GM20431 (cell line): ENCODE measurements at regions not wholly inside any gene's neighbourhood (a gene's known extent, or its start where the extent isn't known, plus 50 kb on each side); places are given as distances from the start of the nearest gene placed in this dataset.

Source experiments
- in situ Hi-C: fragments of 300-500 bp; cut with MseI, MboI; formaldehyde crosslinking; loops from one replicate; pipeline ENCODE4 v1.15.0; 2020; ENCODE audit warnings: low sequenced_read_pairs; ENCODE audit not compliant: unreplicated experiment

- in situ Hi-C loops, result no loop called here
These were observed 71.8 kb downstream of the C4orf33 start for GRCh38 chr4:129167640-129168260.

- in situ Hi-C loops, result no loop called here
These were observed 76.2 kb downstream of the C4orf33 start for GRCh38 chr4:129172181-129172580.

DNA sequence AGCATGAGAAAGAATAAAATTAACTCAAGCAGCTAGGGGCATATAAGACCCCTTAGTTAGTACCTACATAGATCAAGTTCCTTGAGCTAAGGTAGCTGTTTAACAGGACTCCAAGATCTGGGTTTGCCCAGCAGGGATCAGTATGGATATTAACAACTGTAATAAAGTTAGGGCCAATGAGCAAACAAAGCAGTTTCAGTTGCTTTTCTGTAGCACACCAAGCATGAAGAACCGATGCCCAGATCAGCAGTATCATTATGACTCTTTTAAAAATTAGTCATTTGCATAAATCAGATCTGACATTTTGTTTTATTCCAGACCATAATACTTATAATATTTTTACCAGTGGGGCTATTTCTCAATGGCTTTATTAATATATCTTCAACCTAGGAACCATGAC, 80.9 kb downstream of the C4orf33 start:
- in situ Hi-C loops, result no loop called here

DNA sequence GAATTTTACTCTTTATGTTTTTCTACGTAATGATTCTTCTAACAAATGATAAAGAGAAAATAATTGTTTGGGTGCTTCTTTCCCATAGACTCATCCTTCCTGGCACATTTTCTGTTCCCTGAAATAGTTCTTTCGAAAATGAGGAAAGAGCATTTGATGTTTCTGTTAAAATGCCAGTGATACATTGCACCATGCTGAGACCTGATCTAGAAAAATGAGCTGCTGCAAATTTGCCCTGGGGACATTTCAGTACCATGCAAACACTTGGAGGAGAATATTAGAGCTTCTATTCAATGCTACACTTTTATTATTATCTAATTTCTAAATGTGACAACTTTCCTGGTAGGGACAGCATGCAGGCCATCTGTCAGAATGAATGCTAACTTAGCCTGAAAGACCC, 83.3 kb downstream of the C4orf33 start:
- in situ Hi-C loops, result no loop called here

DNA sequence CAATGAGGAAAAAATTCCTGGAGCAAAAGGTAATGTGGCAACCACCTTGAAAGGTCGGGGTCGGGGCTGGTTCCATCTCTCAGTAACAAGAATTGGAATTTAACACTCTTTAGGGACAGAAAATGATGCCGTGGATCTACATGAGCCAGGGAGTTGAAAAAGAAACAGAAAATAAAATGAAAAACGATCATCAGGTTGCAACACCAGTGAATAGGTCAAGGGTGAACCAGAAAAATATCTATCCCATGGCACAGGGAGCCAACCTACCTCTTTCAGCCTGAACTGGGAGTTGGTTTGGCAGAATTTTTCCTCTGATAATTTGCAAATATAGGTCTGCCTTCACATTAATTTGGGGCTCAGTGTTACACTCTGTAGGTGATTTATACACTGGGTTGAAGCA, 93.7 kb downstream of the C4orf33 start:
- in situ Hi-C loops, result no loop called here

GRCh38 chr4:129193357-129194100, 97.6 kb downstream of the C4orf33 start:
- in situ Hi-C loops, result no loop called here

GRCh38 chr4:129208481-129208880, 112.5 kb downstream of the C4orf33 start:
- in situ Hi-C loops, result no loop called here

GRCh38 chr4:129213692-129214091, 117.7 kb downstream of the C4orf33 start:
- in situ Hi-C loops, result no loop called here

DNA sequence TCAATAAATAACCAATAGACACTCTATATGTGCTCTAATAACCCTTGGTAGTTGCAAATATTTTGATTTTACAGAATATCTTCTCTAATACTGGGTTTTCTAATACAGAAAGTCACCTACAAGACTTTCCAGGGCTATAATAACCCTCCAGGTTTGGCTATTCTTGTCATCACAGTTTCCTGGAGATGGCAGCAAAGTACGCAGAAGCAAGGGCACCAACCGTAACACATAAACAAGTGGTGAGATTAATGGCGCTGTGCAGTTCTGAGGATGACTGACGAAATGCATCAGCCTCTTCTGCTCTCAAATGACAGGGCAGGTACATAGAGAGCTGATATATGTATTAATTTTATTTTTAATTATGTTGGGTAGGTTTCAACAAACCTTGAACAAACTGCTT, 122.4 kb downstream of the C4orf33 start:
- in situ Hi-C loops, result no loop called here

DNA sequence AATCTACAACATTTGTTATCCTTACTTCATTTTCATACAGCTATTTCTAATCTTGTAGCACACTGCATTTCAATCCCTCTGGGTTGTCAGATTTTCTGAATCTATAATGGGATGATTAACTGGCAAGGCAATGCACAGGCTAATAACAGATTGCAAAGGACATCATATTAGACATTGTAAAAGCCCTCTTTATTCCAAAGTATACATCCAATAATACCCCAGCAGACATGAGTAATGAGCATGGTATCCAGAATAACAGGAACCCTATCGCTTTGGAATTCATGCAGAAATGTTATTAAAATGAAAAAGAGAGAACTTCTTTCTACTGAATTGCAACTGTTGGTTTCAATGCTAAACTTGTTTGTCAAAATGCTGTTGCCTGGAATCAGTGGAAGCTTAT, 122.9 kb downstream of the C4orf33 start:
- in situ Hi-C loops, result no loop called here

- in situ Hi-C loops, result no loop called here
These were observed 124.3 kb downstream of the C4orf33 start for GRCh38 chr4:129220254-129220653.

DNA sequence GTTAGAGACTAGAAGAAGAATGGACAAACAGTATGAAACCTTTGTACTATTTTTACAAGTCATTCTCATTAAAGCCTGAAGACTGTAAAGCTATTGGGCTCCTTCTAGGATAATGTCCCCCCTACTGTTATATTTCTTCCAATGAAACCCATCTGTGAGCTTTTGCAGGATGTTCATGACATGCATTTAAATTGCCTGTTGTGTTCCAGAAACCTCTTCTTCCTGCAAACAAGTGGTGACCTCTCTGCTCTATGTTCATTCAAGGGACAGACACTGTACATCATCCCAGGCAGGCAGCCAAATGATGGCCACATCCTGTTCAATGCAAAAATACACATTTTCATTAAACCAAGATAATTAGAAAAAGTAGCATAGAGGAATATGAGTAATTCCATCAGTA, 128.0 kb downstream of the C4orf33 start:
- in situ Hi-C loops, result no loop called here

DNA sequence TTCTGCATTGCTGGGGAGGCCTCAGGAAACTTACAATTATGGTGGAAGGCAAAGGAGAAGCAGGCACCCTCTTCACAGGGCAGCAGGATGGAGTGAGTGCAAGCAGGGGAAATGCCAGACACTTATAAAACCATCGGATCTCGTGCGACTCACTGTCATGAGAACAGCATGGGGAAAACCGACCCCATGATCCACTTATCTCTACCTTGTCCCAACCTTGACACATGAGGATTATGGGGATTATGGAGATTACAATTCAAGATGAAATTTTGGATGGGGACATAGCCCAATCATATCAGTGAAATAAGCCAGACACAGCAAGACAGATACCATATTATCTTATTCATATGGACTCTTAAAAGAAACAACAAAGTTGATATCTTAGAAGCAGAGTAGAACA, 134.9 kb downstream of the C4orf33 start:
- in situ Hi-C loops, result no loop called here

DNA sequence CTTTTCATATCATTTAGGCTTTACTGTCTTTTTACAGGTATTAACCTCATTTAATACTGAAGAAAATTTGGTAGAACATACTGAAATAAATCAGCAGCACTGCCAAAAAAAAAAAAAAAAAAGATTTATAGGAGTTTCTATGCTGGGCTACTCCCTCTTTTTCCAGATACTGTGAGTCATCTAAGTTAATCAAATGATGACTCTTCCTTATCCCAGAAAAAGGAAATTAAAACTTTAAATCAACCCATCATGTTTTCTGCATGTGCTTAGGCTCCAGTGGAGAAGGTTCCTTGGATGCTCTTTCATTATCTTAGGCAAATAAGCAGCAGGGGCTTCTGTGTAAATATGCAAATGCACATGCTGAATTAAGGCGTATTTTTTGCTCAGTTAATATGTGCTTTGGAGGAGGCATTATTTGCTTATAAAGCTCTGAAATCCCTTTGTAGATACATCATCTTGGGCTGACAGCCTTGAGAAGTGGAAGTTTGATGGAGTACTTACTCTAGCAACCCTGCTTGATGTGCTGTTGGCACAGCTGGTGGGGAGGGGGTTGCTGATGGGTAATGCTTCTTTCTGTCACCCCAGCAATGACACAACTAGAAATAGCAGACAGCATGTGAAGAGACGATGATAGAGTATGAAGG, 136.1 kb downstream of the C4orf33 start:
- in situ Hi-C loops, result no loop called here

- in situ Hi-C loops, result no loop called here
These were observed 136.8 kb downstream of the C4orf33 start for GRCh38 chr4:129232589-129233337.

- in situ Hi-C loops, result no loop called here
These were observed 137.7 kb downstream of the C4orf33 start for GRCh38 chr4:129233691-129234090.

DNA sequence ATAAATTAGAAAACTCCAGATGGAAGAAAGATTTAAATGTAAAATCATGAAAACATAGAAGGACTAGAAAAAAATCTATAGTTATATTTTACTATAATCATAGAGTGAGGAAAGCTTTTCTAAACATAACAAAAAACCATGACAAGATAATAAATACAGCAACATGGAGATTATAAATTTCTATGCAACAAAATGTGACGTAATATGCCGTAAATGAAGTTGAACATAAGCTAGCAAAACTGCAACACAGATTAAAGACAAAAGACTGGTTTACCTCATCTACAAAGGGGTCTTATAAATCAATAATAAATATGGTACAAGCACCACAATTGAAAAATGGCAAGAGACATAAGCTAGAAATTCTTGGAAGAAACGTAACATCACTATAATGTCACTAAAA, 140.4 kb downstream of the C4orf33 start:
- in situ Hi-C loops, result no loop called here

DNA sequence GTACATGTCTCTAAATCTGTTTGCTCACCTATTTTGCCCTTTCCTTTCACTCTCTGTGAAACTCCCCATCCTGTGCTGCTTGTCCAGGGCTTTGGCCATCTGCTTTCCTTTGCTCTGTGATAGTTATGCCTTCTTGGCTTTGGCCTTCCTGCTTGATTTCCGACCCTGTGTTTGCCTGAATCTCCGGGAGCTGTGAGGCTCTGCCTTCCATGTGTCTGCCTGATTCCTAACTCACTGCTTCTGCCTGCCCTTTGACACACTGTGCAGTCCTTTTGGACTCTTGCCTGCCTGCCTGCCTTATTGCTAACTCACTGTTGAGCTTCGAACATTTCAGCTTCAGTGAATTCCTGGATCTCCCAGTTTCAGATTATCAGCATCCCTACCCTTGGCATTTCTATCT, 143.1 kb downstream of the C4orf33 start:
- in situ Hi-C loops, result no loop called here

- in situ Hi-C loops, result no loop called here
These were observed 144.9 kb downstream of the C4orf33 start for GRCh38 chr4:129240816-129241215.

DNA sequence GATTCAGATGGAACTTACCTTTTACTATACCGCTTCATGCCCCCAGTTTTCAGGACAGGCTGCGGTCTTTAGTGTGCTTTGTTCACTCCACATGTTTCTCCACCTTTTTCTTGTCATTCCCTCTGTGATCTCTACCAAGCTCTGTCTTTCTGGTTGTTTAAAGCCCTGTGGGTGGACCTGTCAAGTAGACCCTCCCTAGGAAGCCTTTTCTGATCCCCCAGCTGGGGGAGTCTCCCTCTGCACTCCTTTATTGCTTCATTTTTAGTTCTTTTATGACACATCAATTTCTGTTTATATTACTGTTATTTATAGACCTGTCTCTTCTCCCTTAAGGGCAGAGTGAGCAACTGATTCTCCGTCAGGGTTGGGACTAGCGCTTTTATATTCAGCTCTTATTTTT, 150.2 kb downstream of the C4orf33 start:
- in situ Hi-C loops, result no loop called here
